Fibroblast of mammary gland (primary cell): ENCODE measurements at regions not wholly inside any gene's neighbourhood (a gene's known extent, or its start where the extent isn't known, plus 50 kb on each side); places are given as distances from the start of the nearest gene placed in this dataset.

ENCODE experiments used
- DNase-seq: peaks from one replicate; pipeline ENCODE4 v3.0.0-alpha.2; 2010; ENCODE audit warnings: low read depth
- H3K4me3 ChIP-seq: 2 replicates; pipeline ENCODE4 v1.5.1; 2011; ENCODE audit warnings: low read depth, mild to moderate bottlenecking, low read length, moderate library complexity; ENCODE audit not compliant: control insufficient read depth
- TF ChIP-seq, protein P1 (sequence below): conservative IDR thresholded peaks from 2 replicates; pipeline ENCODE4 v1.5.1; 2011; ENCODE audit warnings: low read depth, low read length, inconsistent platforms; ENCODE audit not compliant: control insufficient read depth, insufficient read depth

DNA sequence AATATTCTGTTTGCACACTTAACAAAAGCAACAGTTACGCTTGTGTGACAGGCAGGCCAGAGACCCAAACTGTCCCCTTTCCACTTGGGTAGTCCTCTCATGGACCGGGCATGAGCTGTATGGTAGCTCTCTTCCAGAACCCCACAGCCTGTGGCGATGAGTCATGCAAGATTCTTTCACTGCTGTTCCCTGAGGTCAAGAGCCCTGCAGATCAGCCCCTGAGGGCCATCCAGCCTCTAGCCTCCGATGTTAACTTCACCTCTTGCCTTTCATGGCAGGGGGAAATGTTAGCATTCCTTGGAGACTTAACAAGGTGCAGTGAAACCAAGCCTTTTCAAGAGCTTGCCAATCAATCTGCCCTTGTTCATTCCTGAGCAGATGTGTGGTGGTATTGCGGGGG is 63.2 kb upstream of the DEUP1 start:
- no peak overlapping the region for H3K4me3 ChIP-seq
- TF ChIP-seq, protein P1, sequence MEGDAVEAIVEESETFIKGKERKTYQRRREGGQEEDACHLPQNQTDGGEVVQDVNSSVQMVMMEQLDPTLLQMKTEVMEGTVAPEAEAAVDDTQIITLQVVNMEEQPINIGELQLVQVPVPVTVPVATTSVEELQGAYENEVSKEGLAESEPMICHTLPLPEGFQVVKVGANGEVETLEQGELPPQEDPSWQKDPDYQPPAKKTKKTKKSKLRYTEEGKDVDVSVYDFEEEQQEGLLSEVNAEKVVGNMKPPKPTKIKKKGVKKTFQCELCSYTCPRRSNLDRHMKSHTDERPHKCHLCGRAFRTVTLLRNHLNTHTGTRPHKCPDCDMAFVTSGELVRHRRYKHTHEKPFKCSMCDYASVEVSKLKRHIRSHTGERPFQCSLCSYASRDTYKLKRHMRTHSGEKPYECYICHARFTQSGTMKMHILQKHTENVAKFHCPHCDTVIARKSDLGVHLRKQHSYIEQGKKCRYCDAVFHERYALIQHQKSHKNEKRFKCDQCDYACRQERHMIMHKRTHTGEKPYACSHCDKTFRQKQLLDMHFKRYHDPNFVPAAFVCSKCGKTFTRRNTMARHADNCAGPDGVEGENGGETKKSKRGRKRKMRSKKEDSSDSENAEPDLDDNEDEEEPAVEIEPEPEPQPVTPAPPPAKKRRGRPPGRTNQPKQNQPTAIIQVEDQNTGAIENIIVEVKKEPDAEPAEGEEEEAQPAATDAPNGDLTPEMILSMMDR, result no peak
- no peak for DNase-seq

GRCh38 chr11:93268287-93269040 is 62.1 kb upstream of the DEUP1 start:
- TF ChIP-seq, protein P1, result no peak
- H3K4me3 ChIP-seq, result no peak overlapping the region
- no peak for DNase-seq

DNA sequence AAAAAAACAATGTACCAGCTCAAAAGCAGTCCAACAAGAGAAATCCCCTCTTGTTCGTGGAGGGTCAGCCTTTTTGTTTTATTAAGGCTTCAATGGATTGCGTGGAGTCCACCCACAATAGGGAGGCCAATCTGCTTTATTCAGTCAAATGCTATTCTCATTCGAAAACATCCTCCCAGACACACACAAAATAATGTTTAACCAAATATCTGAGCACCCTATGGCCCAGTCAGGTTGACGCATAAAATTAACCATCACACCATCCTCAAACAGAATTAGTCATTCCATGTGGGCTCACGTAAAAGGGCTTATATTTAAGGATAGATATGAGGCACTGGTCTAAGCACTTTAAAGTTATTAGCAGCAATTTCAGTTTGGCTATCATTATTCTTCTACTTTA is 58.9 kb upstream of the DEUP1 start:
- H3K4me3 ChIP-seq, result no peak overlapping the region
- DNase-seq, result no peak
- TF ChIP-seq, protein P1, result no peak

GRCh38 chr11:93274851-93275250 is 55.7 kb upstream of the DEUP1 start:
- no peak for DNase-seq
- no peak overlapping the region for H3K4me3 ChIP-seq
- TF ChIP-seq, protein P1, result no peak

- TF ChIP-seq, protein P1, result no peak
- DNase-seq, result no peak
- H3K4me3 ChIP-seq, result no peak overlapping the region
Observed at GRCh38 chr11:93278976-93279375, 51.6 kb upstream of the DEUP1 start.

DNA sequence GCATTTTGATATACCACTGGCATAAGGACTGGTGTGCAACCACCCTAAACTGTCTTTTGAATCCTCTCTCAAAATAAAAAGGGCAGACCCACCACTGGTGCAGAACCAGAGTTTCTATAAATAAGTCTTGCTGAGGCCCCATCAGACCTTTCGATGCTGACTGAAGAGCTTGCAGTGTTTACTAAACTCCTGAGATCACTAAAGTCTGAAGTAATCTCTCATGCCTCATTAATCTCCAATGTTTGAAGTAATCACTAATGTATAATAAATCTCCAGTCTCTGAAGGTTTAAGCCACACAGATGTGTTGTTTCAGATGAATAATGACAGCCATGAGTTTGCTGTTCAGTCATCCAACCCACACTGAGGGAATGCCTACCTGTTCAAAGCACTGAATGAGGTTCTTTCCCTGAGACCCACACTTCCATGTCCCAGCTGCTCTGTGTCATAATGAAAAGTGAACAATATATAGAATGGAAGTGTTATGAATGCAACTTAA is 50.6 kb upstream of the DEUP1 start:
- DNase-seq, result no peak
- no peak overlapping the region for H3K4me3 ChIP-seq
- TF ChIP-seq, protein P1, result no peak
